ENCODE measurements at regions not wholly inside any gene's neighbourhood (a gene's known extent, or its start where the extent isn't known, plus 50 kb on each side); places are given as distances from the start of the nearest gene placed in this dataset.

DNA sequence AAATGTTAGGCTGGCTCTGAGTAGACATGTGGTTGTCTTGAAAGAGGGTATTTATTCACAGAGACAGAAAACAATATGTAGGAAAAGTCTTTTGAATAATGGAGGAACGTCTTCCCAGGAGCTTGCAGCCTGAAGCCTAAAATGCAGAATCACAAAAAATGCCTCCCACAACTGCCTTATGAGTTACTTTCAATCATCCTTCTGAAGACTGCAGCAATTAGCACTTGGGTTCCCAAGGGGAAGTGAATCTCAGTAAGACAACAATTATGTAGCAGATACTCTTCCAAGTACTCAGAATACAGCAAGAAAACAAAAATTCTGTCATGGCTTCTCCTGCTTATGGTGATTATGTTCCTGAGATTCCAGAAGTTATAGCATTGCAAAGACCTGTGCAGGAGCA lies 166.6 kb upstream of the TBL1X start:
- TF ChIP-seq, protein P1, sequence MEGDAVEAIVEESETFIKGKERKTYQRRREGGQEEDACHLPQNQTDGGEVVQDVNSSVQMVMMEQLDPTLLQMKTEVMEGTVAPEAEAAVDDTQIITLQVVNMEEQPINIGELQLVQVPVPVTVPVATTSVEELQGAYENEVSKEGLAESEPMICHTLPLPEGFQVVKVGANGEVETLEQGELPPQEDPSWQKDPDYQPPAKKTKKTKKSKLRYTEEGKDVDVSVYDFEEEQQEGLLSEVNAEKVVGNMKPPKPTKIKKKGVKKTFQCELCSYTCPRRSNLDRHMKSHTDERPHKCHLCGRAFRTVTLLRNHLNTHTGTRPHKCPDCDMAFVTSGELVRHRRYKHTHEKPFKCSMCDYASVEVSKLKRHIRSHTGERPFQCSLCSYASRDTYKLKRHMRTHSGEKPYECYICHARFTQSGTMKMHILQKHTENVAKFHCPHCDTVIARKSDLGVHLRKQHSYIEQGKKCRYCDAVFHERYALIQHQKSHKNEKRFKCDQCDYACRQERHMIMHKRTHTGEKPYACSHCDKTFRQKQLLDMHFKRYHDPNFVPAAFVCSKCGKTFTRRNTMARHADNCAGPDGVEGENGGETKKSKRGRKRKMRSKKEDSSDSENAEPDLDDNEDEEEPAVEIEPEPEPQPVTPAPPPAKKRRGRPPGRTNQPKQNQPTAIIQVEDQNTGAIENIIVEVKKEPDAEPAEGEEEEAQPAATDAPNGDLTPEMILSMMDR (IDR thresholded peaks at IDR 0.05; ENCODE audit: poor library complexity, severe bottlenecking) = no peak
- no peak for TF ChIP-seq MXI1 (conservative IDR thresholded peaks at IDR 0.05; ENCODE audit: poor library complexity, severe bottlenecking)
